ENCODE measurements at regions not wholly inside any gene's neighbourhood (a gene's known extent, or its start where the extent isn't known, plus 50 kb on each side); places are given as distances from the start of the nearest gene placed in this dataset.

DNA sequence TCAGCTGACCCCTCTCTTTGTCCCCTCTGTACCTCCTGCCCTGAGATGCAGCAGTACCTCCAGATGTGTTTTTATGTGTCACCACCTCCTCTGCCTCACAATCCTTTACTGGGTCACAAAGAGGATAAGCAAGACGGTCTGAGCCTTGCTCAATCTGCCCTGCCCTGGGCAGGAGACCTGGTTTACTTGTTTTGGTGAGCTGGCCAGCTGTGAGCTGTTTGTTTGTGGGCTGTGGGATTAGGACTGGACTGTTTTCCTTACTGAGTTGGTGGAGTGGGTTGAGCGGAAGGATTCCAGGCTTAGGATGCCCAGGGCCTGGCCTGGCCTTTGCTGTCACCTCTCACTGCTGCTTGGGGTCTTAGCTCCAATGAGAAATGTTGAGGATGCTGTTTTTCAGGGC lies 299.5 kb downstream of the SRBD1 start:
- H3K36me3 ChIP-seq: no peaks in the 10 kb centered on the region
- no peaks in the 10 kb centered on the region for H3K4me1 ChIP-seq
- no peak overlapping the region for H3K27ac ChIP-seq
- WGBS, 4 donors: 50 to 81% (median 60%) methylated on average over 2 of the region's 2 CpGs
- no peak overlapping the region for H3K4me3 ChIP-seq
- peaks cover 0 to 4% (median 0%) of the 10 kb centered on the region in 9 donors for H3K27me3 ChIP-seq
- no peak for DNase-seq
- TF ChIP-seq, protein P1, sequence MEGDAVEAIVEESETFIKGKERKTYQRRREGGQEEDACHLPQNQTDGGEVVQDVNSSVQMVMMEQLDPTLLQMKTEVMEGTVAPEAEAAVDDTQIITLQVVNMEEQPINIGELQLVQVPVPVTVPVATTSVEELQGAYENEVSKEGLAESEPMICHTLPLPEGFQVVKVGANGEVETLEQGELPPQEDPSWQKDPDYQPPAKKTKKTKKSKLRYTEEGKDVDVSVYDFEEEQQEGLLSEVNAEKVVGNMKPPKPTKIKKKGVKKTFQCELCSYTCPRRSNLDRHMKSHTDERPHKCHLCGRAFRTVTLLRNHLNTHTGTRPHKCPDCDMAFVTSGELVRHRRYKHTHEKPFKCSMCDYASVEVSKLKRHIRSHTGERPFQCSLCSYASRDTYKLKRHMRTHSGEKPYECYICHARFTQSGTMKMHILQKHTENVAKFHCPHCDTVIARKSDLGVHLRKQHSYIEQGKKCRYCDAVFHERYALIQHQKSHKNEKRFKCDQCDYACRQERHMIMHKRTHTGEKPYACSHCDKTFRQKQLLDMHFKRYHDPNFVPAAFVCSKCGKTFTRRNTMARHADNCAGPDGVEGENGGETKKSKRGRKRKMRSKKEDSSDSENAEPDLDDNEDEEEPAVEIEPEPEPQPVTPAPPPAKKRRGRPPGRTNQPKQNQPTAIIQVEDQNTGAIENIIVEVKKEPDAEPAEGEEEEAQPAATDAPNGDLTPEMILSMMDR (IDR thresholded peaks at IDR 0.05): no peak
- TF ChIP-seq POLR2A (IDR thresholded peaks at IDR 0.05): no peak
- intact Hi-C loops (cut with DNase I): no loop called here
- no peak for ATAC-seq
- no peaks in the 10 kb centered on the region for H3K9me3 ChIP-seq

DNA sequence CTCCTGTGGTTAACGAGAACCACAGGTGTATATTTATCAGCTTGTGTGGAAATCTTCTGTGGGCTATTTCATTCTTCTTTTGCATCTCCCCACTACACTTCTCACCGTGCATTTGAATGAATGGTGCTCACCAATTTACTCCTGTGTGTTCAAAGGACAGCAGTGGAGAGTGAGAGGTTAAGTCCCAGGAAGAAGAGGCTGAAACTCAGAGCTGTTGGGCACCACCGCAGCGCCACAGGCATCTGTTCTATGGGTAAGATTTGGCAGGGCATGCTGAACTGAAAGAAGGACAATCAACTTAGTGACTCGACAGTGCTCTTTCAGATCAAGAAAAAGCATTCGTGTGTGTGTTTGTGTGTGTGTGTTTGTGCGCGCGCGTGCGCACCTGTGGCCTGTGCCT lies 297.9 kb upstream of the SIX2 start:
- no peak for TF ChIP-seq POLR2A (IDR thresholded peaks at IDR 0.05)
- TF ChIP-seq, protein P1 (IDR thresholded peaks at IDR 0.05): no peak
- WGBS, 4 donors: 86 to 93% (median 90%) methylated on average over 11 of the region's 11 CpGs
- H3K27ac ChIP-seq: no peak overlapping the region

DNA sequence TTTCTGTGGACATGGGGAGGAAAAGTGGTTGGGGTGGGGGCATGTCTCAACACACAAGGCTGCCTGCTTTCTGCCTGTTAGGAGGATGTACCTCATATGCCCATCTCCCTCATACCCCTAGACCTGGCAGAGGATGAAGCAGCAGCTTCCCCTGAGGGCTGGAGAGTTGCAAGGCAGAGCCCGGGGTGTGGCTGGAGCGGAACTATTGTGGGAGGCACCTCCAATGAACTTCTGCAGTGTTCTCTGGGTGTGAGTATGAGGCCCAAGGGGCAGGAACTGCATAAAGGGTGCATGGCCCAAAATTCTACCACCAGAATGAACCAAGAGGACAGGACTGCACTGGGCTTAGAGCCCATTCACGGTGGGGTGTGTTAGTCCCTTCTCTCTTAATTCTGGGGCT lies 296.3 kb upstream of the SIX2 start:
- peaks cover 0 to 10% (median 0%) of the 10 kb centered on the region in 9 donors for H3K27me3 ChIP-seq
- H3K9me3 ChIP-seq: no peaks in the 10 kb centered on the region
- no peaks in the 10 kb centered on the region for H3K4me1 ChIP-seq
- ATAC-seq: no peak
- no peaks in the 10 kb centered on the region for H3K36me3 ChIP-seq
- DNase-seq: no peak
- intact Hi-C loops (cut with DNase I): no loop called here
- H3K4me3 ChIP-seq: no peak overlapping the region
- WGBS, 4 donors: 60 to 87% (median 78%) methylated on average over 2 to 3 of the region's 3 CpGs
- TF ChIP-seq, protein P1 (IDR thresholded peaks at IDR 0.05): no peak
- TF ChIP-seq POLR2A (IDR thresholded peaks at IDR 0.05): no peak
- H3K27ac ChIP-seq: no peak overlapping the region

More for the DNA sequence above, 297.9 kb upstream of the SIX2 start:
- Histone ChIP-seq H3K9me3 (no peaks in the 10 kb centered on the region), H3K36me3 (no peaks in the 10 kb centered on the region), H3K4me1 (no peaks in the 10 kb centered on the region), H3K4me3 (no peak overlapping the region), H3K27me3 (peaks cover 0 to 10% (median 0%) of the 10 kb centered on the region in 9 donors)
- no peak for DNase-seq
- no peak for ATAC-seq
- intact Hi-C loops (cut with DNase I): no loop called here

DNA sequence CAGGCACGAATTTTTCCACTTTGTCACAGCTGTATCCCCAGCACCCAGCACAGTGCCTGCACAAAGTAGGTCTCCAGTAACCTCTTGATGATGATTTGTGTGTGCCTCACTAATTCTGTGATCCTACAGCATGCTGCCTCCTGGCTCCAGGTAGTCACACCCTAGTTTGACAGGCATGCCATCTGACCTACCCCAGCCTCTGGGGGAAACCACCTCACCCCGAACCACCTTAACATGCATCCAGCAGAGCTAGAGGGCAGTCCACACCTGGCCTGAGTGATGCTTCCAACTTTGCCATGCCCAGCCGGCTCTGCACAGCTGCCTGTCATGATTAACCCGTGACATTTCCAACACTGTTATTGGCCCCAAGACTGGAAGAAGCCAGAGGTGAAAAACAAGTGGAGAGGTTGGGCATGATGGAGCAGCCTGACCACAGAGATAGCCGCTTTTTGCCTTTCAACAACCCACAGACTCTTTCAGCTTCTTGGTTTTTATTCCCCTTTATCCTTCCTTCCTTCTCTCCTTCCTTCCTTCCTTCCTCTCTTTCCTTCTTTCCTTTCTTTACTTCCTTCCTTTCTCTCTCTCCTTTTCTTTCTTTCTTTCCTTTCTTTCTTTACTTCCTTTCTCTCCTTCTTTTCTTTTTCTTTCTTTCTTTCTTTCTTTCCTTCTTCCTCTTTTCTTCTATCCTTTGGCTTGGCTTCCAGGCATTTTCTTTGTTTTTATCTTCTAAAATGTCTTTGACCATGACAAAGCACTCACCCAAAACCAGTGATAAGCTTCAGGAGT lies 294.4 kb upstream of the SIX2 start:
- Histone ChIP-seq H3K36me3 (no peaks in the 10 kb centered on the region), H3K27ac (no peak overlapping the region), H3K27me3 (peaks cover 0 to 10% (median 0%) of the 10 kb centered on the region in 9 donors), H3K4me3 (no peak overlapping the region), H3K4me1 (no peaks in the 10 kb centered on the region), H3K9me3 (no peaks in the 10 kb centered on the region)
- 76 to 85% (median 80%) methylated on average over 5 of the region's 5 CpGs for WGBS, 4 donors
- TF ChIP-seq, protein P1 (IDR thresholded peaks at IDR 0.05): no peak
- no peak for TF ChIP-seq POLR2A (IDR thresholded peaks at IDR 0.05)
- intact Hi-C loops (cut with DNase I): no loop called here
- no peak for ATAC-seq
- DNase-seq: no peak

All from heart left ventricle (tissue), 16 donors.